AG09309 (cell line): ENCODE measurements at regions not wholly inside any gene's neighbourhood (a gene's known extent, or its start where the extent isn't known, plus 50 kb on each side); places are given as distances from the start of the nearest gene placed in this dataset.

Source experiments
- DNase-seq: peaks from one replicate; pipeline ENCODE4 v3.0.0-alpha.2; 2010; ENCODE audit warnings: low read depth
- H3K4me3 ChIP-seq: 2 replicates; pipeline ENCODE4 v1.5.1; 2011; ENCODE audit warnings: mild to moderate bottlenecking, low read depth, low read length, moderate library complexity; ENCODE audit not compliant: control insufficient read depth
- TF ChIP-seq, protein P1 (sequence below): IDR thresholded peaks from 2 replicates; pipeline ENCODE4 v1.5.1; 2011; ENCODE audit warnings: mild to moderate bottlenecking, low read depth, low read length, inconsistent platforms; ENCODE audit not compliant: insufficient read depth, control insufficient read depth; ENCODE audit errors: missing control alignments

GRCh38 chr6:21823371-21823770, 229.8 kb downstream of the SOX4 start:
- TF ChIP-seq, protein P1, sequence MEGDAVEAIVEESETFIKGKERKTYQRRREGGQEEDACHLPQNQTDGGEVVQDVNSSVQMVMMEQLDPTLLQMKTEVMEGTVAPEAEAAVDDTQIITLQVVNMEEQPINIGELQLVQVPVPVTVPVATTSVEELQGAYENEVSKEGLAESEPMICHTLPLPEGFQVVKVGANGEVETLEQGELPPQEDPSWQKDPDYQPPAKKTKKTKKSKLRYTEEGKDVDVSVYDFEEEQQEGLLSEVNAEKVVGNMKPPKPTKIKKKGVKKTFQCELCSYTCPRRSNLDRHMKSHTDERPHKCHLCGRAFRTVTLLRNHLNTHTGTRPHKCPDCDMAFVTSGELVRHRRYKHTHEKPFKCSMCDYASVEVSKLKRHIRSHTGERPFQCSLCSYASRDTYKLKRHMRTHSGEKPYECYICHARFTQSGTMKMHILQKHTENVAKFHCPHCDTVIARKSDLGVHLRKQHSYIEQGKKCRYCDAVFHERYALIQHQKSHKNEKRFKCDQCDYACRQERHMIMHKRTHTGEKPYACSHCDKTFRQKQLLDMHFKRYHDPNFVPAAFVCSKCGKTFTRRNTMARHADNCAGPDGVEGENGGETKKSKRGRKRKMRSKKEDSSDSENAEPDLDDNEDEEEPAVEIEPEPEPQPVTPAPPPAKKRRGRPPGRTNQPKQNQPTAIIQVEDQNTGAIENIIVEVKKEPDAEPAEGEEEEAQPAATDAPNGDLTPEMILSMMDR = no peak
- DNase-seq = no peak

DNA sequence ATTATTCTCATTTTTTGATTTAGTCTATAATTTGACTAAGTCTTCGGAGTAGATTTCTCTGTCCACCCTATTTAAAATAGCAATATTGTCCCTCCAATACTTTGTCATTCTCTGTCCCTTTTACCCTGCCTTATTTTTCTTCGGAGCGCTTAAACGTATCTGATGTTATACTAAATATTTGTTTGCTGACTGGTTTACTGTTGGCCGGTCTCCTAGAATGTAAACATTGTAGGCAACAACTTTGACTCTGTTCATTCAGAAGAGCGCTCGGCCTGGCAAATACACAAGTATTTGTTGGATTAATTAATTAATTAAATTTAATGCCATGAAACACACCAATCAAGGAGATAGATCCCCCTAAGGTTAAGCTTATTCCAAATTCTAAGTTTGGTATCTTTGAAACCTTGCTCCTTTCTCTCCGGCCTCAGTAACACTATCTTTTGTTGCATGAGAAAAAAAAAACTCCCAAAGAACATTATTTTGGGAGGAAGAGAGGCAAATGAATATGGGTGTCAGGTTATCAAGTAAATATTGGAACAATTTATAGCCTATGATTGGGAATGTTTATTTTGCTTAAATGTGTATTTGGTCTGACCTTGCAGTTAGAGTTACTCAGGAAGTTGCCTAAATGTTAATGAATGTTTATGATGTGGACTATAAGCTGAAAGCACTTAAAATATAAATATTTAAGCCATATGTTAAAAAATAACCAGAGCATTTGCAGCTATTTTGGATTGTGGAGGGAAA, 231.1 kb downstream of the SOX4 start:
- no peak for DNase-seq
- TF ChIP-seq, protein P1 = no peak
- H3K4me3 ChIP-seq = no peak overlapping the region

More at GRCh38 chr6:21823371-21823770, 229.8 kb downstream of the SOX4 start:
- H3K4me3 ChIP-seq = no peak overlapping the region

- TF ChIP-seq, protein P1 = no peak
- H3K4me3 ChIP-seq = no peak overlapping the region
- DNase-seq = no peak
Observed at GRCh38 chr6:21826023-21826422, 232.5 kb downstream of the SOX4 start.

DNA sequence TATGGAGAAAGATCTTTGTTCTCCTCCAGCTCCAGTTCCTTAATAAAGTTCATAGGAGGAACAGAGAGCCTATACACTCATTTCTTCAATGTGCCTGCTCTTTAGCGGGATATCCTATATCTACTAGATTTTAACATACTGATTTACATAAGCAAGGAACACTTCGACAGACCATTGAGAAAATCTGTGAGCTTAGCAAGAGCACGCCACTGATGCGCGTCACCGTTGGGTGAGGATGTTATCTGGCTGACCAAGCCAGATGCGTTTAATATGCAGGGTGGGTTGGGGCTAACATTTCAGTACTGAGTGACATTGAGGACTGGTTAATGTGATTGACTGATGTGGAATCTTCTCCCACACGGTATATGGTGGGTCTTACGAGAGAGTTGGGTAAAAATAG, 233.4 kb downstream of the SOX4 start:
- no peak for DNase-seq
- TF ChIP-seq, protein P1 = no peak
- no peak overlapping the region for H3K4me3 ChIP-seq

- H3K4me3 ChIP-seq = no peak overlapping the region
- TF ChIP-seq, protein P1 = no peak
- DNase-seq = no peak
Observed at GRCh38 chr6:21827425-21828202, 234.1 kb downstream of the SOX4 start.

- TF ChIP-seq, protein P1 = no peak
- DNase-seq = no peak
- no peak overlapping the region for H3K4me3 ChIP-seq
Observed at GRCh38 chr6:21828704-21829103, 235.2 kb downstream of the SOX4 start.
